ENCODE measurements at regions not wholly inside any gene's neighbourhood (a gene's known extent, or its start where the extent isn't known, plus 50 kb on each side); places are given as distances from the start of the nearest gene placed in this dataset.

DNA sequence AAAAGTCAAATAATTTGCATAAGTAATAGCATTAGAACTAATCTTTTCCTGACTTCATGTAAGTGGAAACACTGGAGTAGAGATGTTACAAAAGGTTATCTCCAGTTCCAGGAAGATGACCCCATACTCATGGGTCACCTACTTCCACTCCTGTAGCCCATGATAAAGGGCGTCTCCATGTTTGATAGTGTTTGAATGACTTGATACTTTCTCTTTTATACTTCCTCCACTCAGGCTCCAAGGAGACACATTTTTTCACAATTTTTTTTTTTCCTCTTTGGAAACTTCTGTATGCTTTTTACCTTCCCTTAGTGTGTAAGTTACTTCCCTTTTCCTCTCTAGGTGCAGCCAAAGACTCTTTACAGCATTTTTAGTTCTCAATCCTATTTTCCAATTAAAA lies 382.1 kb upstream of the B3GALT2 start:
- H3K4me3 ChIP-seq = no peak overlapping the region
- no peak for TF ChIP-seq EZH2phosphoT487 (IDR thresholded peaks at IDR 0.05; ENCODE audit: low read depth, severe bottlenecking, unreplicated experiment)
- no peak for TF ChIP-seq EZH2 (IDR thresholded peaks at IDR 0.05; ENCODE audit: borderline replicate concordance)
- TF ChIP-seq, protein P1, sequence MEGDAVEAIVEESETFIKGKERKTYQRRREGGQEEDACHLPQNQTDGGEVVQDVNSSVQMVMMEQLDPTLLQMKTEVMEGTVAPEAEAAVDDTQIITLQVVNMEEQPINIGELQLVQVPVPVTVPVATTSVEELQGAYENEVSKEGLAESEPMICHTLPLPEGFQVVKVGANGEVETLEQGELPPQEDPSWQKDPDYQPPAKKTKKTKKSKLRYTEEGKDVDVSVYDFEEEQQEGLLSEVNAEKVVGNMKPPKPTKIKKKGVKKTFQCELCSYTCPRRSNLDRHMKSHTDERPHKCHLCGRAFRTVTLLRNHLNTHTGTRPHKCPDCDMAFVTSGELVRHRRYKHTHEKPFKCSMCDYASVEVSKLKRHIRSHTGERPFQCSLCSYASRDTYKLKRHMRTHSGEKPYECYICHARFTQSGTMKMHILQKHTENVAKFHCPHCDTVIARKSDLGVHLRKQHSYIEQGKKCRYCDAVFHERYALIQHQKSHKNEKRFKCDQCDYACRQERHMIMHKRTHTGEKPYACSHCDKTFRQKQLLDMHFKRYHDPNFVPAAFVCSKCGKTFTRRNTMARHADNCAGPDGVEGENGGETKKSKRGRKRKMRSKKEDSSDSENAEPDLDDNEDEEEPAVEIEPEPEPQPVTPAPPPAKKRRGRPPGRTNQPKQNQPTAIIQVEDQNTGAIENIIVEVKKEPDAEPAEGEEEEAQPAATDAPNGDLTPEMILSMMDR (IDR thresholded peaks at IDR 0.05; ENCODE audit: poor library complexity) = no peak

DNA sequence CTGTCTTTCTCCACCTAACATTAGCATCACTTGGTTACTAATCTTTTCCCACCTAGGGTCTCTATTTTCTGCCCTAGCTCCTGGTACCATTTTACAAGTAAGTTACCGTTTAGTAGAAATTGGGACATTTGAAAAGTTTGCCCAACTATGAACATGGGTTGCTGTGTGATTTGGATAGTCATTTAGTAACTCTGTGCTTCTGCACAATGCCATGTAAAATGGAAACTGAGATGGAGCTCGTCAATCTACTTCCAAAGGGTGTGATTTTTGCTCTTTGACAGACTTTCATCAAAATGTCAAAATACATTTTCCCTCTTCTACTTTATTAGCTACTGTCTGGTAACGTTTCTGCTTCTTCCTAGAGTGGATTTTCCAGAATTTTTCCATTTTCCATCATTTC lies 381.5 kb upstream of the B3GALT2 start:
- no peaks in the 10 kb centered on the region for H3K9me2 ChIP-seq (replicated peaks; ENCODE audit: insufficient read depth)
- no peak overlapping the region for H2AFZ ChIP-seq
- no peaks in the 10 kb centered on the region for H3K36me3 ChIP-seq (replicated peaks; ENCODE audit: insufficient read depth, low read depth)
- TF ChIP-seq, protein P1 (IDR thresholded peaks at IDR 0.05; ENCODE audit: poor library complexity) = no peak
- TF ChIP-seq EZH2phosphoT487 (IDR thresholded peaks at IDR 0.05; ENCODE audit: low read depth, severe bottlenecking, unreplicated experiment) = no peak
- TF ChIP-seq EZH2 (IDR thresholded peaks at IDR 0.05; ENCODE audit: borderline replicate concordance) = no peak
- no peak overlapping the region for H3K4me2 ChIP-seq
- no peak overlapping the region for H3K27ac ChIP-seq
- no peaks in the 10 kb centered on the region for H3K27me3 ChIP-seq
- no peaks in the 10 kb centered on the region for H3K9me3 ChIP-seq (ENCODE audit: low read depth)
- H3K4me3 ChIP-seq = no peak overlapping the region
- H4K20me1 ChIP-seq (ENCODE audit: insufficient read depth, poor library complexity, severe bottlenecking) = no peaks in the 10 kb centered on the region
- WGBS (ENCODE audit: low lambda C conversion rate, missing lambda C conversion rate) = 83% methylated on average over 3 of the region's 3 CpGs
- no peaks in the 10 kb centered on the region for H3K4me1 ChIP-seq (ENCODE audit: insufficient read depth)
- no peaks in the 10 kb centered on the region for H3K79me2 ChIP-seq
- DNase-seq (ENCODE audit: low spot score) = no peak

More for the DNA sequence above, 382.1 kb upstream of the B3GALT2 start:
- Histone ChIP-seq H3K9me3 (ENCODE audit: low read depth) (no peaks in the 10 kb centered on the region), H3K36me3 (replicated peaks; ENCODE audit: insufficient read depth, low read depth) (no peaks in the 10 kb centered on the region), H3K4me1 (ENCODE audit: insufficient read depth) (no peaks in the 10 kb centered on the region), H3K9me2 (replicated peaks; ENCODE audit: insufficient read depth) (no peaks in the 10 kb centered on the region), H2AFZ (no peak overlapping the region), H4K20me1 (ENCODE audit: insufficient read depth, poor library complexity, severe bottlenecking) (no peaks in the 10 kb centered on the region), H3K27ac (no peak overlapping the region), H3K27me3 (no peaks in the 10 kb centered on the region), H3K79me2 (no peaks in the 10 kb centered on the region), H3K4me2 (no peak overlapping the region)
- no peak for DNase-seq (ENCODE audit: low spot score)
- 67% methylated on average over 1 of the region's 1 CpG for WGBS (ENCODE audit: low lambda C conversion rate, missing lambda C conversion rate)

DNA sequence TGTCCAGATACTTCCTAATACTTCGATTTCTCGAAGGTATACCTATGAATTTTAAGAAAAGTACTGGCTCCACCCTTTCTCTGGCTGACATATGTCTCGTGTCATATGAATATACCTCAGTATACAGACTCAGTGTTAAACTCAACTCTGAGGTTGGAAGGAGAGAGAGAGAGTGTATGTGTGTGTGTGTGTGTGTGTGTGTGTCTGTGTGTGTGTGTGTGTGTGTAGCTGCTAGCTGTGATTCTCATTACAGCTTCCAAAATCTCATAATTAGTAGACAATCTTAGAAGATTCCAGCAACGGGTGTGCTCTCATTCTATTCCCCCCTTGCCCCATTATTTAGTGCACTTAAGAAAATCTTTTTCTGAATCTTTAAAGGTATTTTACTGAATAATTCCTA lies 380.3 kb upstream of the B3GALT2 start:
- WGBS (ENCODE audit: low lambda C conversion rate, missing lambda C conversion rate) = 92% methylated on average over 4 of the region's 4 CpGs
- Histone ChIP-seq H3K27me3 (no peaks in the 10 kb centered on the region), H3K27ac (no peak overlapping the region), H4K20me1 (ENCODE audit: insufficient read depth, poor library complexity, severe bottlenecking) (no peaks in the 10 kb centered on the region), H2AFZ (no peak overlapping the region), H3K9me2 (replicated peaks; ENCODE audit: insufficient read depth) (no peaks in the 10 kb centered on the region), H3K36me3 (replicated peaks; ENCODE audit: insufficient read depth, low read depth) (no peaks in the 10 kb centered on the region), H3K4me2 (no peak overlapping the region), H3K4me1 (ENCODE audit: insufficient read depth) (no peaks in the 10 kb centered on the region), H3K79me2 (no peaks in the 10 kb centered on the region), H3K4me3 (no peak overlapping the region), H3K9me3 (ENCODE audit: low read depth) (no peaks in the 10 kb centered on the region)
- no peak for DNase-seq (ENCODE audit: low spot score)
- TF ChIP-seq, protein P1 (IDR thresholded peaks at IDR 0.05; ENCODE audit: poor library complexity) = no peak
- TF ChIP-seq EZH2 (IDR thresholded peaks at IDR 0.05; ENCODE audit: borderline replicate concordance) (no peak), EZH2phosphoT487 (IDR thresholded peaks at IDR 0.05; ENCODE audit: low read depth, severe bottlenecking, unreplicated experiment) (no peak)
